Tibial nerve (tissue), 4 donors: ENCODE measurements at regions not wholly inside any gene's neighbourhood (a gene's known extent, or its start where the extent isn't known, plus 50 kb on each side); places are given as distances from the start of the nearest gene placed in this dataset.

Experiments
- DNase-seq, 2 donors: peaks; one replicate each; pipeline ENCODE4 v3.0.0-alpha.2; 2019; ENCODE audit warnings: low spot score in 2 of 2
- H3K27ac ChIP-seq, 4 donors: fragments of 200-600 bp; sonication (generic) in 3 of 4; one replicate each; pipeline ENCODE4 v1.5.1; 2017 to 2019; ENCODE audit warnings: mild to moderate bottlenecking in 1 of 4
- H3K27me3 ChIP-seq, 2 donors: fragments of 200-600 bp; sonication (generic) in 1 of 2; one replicate each; pipeline versions ENCODE4 v1.5.1 to v1.6.0; 2017 to 2019
- H3K36me3 ChIP-seq, 3 donors: fragments of 200-600 bp; sonication (generic); one replicate each; pipeline ENCODE4 v1.5.1; 2018 to 2019
- H3K4me1 ChIP-seq, 4 donors: fragments of 200-600 bp; sonication (generic) in 3 of 4; one replicate each; pipeline ENCODE4 v1.5.1; 2017 to 2019
- H3K4me3 ChIP-seq, 4 donors: fragments of 200-600 bp; sonication (generic) in 3 of 4; one replicate each; pipeline ENCODE4 v1.5.1; 2017 to 2019; ENCODE audit warnings: mild to moderate bottlenecking in 1 of 4, moderate library complexity in 1 of 4
- H3K9me3 ChIP-seq, 4 donors: fragments of 200-600 bp; sonication (generic) in 3 of 4; one replicate each; pipeline ENCODE4 v1.5.1; 2017 to 2019
- EP300 ChIP-seq, 2 donors: sonication (generic); formaldehyde crosslinking; IDR thresholded peaks; one replicate each; pipeline ENCODE4 v1.6.1; 2017; ENCODE audit warnings: antibody characterized with exemption in 2 of 2, mild to moderate bottlenecking in 1 of 2
- POLR2A ChIP-seq, 2 donors: fragments of 450-650 bp; IDR thresholded peaks; one replicate each; pipeline ENCODE4 v1.6.1; 2017; ENCODE audit warnings: antibody characterized with exemption in 2 of 2, mild to moderate bottlenecking in 2 of 2, moderate library complexity in 2 of 2
- WGBS, 2 donors: methylation state at CpG; one replicate each; pipeline ENCODE4 v1.1.5; 2018; 5-methylcytosine and 5-hydroxymethylcytosine counted together
- TF ChIP-seq, protein P1 (sequence below), 5 experiments: fragments of 200-600 bp in 3 of 5; fragments of 450-650 bp in 2 of 5; sonication (generic) in 3 of 5; IDR thresholded peaks; one replicate each; pipeline ENCODE4 v1.5.1; 2016 to 2019; ENCODE audit warnings: antibody characterized with exemption in 5 of 5, mild to moderate bottlenecking in 3 of 5, moderate library complexity in 2 of 5

DNA sequence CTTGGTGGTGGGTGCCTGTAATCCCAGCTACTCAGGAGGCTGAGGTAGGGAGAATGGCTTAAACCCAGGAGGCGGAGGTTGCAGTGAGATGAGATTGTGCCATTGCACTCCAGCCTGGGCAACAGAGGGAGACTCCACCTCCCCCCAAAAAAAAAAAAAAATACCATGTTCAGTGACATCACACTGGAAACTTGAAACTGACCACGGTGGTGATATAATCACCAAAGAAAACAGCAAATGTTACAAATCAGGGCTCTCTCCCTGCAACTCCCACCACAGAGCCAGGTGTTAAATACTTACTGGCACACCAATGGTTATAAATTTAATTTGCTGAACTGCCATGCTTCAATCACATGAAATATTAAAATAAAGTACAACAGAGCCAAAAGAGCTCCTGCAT lies 81.4 kb downstream of the ZNF608 start:
- no peak for DNase-seq
- TF ChIP-seq POLR2A (IDR thresholded peaks at IDR 0.05): no peak
- no peak for TF ChIP-seq EP300 (IDR thresholded peaks at IDR 0.05)
- TF ChIP-seq, protein P1, sequence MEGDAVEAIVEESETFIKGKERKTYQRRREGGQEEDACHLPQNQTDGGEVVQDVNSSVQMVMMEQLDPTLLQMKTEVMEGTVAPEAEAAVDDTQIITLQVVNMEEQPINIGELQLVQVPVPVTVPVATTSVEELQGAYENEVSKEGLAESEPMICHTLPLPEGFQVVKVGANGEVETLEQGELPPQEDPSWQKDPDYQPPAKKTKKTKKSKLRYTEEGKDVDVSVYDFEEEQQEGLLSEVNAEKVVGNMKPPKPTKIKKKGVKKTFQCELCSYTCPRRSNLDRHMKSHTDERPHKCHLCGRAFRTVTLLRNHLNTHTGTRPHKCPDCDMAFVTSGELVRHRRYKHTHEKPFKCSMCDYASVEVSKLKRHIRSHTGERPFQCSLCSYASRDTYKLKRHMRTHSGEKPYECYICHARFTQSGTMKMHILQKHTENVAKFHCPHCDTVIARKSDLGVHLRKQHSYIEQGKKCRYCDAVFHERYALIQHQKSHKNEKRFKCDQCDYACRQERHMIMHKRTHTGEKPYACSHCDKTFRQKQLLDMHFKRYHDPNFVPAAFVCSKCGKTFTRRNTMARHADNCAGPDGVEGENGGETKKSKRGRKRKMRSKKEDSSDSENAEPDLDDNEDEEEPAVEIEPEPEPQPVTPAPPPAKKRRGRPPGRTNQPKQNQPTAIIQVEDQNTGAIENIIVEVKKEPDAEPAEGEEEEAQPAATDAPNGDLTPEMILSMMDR (IDR thresholded peaks at IDR 0.05): no peak
- Histone ChIP-seq H3K36me3 (no peaks in the 10 kb centered on the region), H3K4me3 (no peak overlapping the region), H3K9me3 (no peaks in the 10 kb centered on the region), H3K27me3 (no peaks in the 10 kb centered on the region), H3K27ac (no peak overlapping the region), H3K4me1 (peaks cover 0 to 51% (median 33%) of the 10 kb centered on the region in 4 donors)
- 73 to 80% methylated on average over 2 of the region's 2 CpGs for WGBS, 2 donors

DNA sequence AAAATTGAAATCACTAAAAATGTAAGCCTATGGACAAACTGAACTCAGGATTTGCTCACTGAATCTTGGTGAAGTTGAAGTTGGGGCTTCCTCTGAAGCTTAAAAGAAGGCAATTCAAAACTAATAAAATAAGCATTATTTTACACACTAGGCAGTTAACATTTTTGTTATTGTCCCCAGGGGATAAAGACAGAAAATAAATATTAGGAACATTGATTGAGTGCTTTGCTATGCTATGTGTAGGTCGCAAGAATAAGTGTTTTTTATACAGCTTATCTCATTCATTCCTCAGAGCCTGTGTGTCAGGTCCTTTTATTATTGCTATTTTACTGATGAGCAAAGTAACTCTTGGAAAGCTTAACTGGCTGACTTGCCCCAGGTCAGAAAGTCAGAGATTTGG lies 82.2 kb downstream of the ZNF608 start:
- no peak for DNase-seq
- H3K36me3 ChIP-seq: no peaks in the 10 kb centered on the region
- H3K4me3 ChIP-seq: no peak overlapping the region
- H3K9me3 ChIP-seq: no peaks in the 10 kb centered on the region
- H3K27me3 ChIP-seq: no peaks in the 10 kb centered on the region
- H3K4me1 ChIP-seq: peaks cover 0 to 51% (median 37%) of the 10 kb centered on the region in 4 donors
- TF ChIP-seq, protein P1 (IDR thresholded peaks at IDR 0.05): no peak
- no peak for TF ChIP-seq EP300 (IDR thresholded peaks at IDR 0.05)
- TF ChIP-seq POLR2A (IDR thresholded peaks at IDR 0.05): no peak
- peak overlapping the region in 1 of 4 donors; percentile 33 for H3K27ac ChIP-seq
- WGBS, 2 donors: 55% methylated on average over 1 of the region's 1 CpG

DNA sequence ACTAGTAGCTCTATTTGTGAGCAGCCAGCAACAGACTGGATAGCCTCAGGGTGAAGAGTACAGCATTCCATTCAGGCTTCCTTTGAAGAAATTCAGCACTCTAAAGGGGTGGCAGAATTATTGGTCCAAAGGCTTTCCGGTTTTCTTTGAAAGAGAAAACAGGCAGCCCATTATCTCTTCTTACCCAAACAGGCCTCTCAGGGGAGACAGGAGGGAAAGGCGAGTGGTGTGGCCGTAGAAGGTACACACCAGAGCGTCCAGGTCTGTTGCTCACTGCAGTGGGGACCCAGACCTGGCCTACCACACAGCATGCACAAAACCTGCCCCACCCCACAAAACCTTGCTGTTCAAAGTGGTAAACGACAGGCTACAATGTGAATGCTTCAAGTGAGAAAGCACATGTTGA lies 83.3 kb downstream of the ZNF608 start:
- no peaks in the 10 kb centered on the region for H3K27me3 ChIP-seq
- H3K36me3 ChIP-seq: no peaks in the 10 kb centered on the region
- peak overlapping the region in 2 of 4 donors; percentile 30 to 71 for H3K27ac ChIP-seq
- 48 to 49% methylated on average over 5 of the region's 5 CpGs for WGBS, 2 donors
- TF ChIP-seq, protein P1 (IDR thresholded peaks at IDR 0.05): no peak
- TF ChIP-seq EP300 (IDR thresholded peaks at IDR 0.05) (no peak), POLR2A (IDR thresholded peaks at IDR 0.05) (no peak)
- no peaks in the 10 kb centered on the region for H3K9me3 ChIP-seq
- peaks cover 0 to 57% (median 40%) of the 10 kb centered on the region in 4 donors for H3K4me1 ChIP-seq
- no peak for DNase-seq
- H3K4me3 ChIP-seq: no peak overlapping the region

DNA sequence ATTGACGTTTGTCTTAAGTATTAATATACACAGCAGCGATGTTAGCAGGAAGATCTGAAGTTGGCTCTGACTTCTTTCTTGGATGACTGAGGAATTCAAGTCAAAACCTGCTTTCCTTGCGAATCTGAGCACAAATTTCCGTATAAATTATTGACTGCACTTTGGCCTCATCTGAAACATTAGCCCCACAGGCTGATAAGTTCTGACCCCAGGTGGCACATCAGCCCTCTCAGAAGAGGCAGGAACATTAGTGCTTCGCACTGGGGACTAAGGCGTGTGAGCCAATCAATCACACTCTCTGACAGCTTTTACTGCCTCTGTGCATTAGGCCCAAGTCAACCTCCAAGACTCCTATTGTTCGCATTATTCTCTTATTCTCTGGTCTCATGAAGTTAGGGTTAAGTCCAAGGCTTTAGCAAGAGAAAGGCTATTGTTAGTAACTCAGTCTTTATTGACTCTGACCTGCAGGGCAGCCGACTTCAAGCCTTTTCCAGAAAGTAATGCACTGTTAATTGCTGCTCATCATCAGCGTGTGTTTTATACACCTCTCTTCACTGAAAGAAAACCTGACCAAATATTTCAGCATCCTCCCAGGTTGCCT lies 84.2 kb downstream of the ZNF608 start:
- no peaks in the 10 kb centered on the region for H3K27me3 ChIP-seq
- 53 to 56% methylated on average over 9 of the region's 9 CpGs for WGBS, 2 donors
- H3K4me1 ChIP-seq: peaks cover 0 to 58% (median 40%) of the 10 kb centered on the region in 4 donors
- no peaks in the 10 kb centered on the region for H3K9me3 ChIP-seq
- TF ChIP-seq, protein P1 (IDR thresholded peaks at IDR 0.05): no peak
- TF ChIP-seq EP300 (IDR thresholded peaks at IDR 0.05): no peak
- TF ChIP-seq POLR2A (IDR thresholded peaks at IDR 0.05): no peak
- H3K27ac ChIP-seq: peak overlapping the region in 3 of 4 donors; percentile 13 to 71 (median 42)
- H3K36me3 ChIP-seq: no peaks in the 10 kb centered on the region
- H3K4me3 ChIP-seq: no peak overlapping the region
- DNase-seq: no peak

DNA sequence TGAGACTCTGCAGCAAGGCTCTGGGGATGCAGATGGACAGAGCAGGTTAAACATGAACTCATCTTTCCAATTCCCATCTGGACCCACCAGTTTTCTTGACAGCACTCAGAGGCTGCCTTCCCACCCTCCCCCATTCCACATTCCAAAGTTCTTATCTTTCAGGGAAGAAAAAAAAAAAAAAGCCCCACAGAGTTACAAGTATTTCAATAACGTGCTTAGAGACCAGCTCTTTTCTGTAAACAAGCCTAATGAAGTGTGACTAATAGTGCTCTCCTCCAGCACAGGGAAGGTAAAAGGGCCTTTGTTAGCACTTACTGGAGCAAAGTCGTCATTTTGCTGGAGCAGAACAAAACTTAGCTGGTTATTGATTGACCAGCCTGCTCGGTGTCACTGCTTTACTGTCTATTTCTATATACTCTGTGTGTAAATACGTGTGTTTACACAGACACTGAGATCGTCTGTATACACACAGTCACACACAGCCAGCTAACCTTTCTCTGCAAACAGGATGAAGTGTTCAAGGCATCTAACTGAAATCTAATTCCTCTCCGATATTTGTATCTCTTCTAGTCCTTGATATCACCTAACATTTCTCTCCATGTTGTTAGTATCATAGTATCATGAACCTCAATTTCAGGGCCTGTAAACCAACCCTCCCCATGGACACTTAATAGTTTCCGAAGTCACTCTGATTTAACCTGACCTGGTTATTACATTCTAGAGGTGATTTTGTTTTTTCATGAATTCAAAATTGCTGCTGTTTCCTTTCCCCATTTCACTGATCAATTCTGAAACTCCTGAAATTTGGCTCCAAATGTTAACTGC lies 84.9 kb downstream of the ZNF608 start:
- H3K27ac ChIP-seq: peak overlapping the region in 3 of 4 donors; percentile 13 to 71 (median 42)
- H3K27me3 ChIP-seq: no peaks in the 10 kb centered on the region
- DNase-seq: no peak
- H3K9me3 ChIP-seq: no peaks in the 10 kb centered on the region
- no peak for TF ChIP-seq EP300 (IDR thresholded peaks at IDR 0.05)
- no peak for TF ChIP-seq POLR2A (IDR thresholded peaks at IDR 0.05)
- no peak overlapping the region for H3K4me3 ChIP-seq
- H3K36me3 ChIP-seq: no peaks in the 10 kb centered on the region
- H3K4me1 ChIP-seq: peaks cover 0 to 60% (median 40%) of the 10 kb centered on the region in 4 donors
- 35 to 41% methylated on average over 7 of the region's 7 CpGs for WGBS, 2 donors
